HG03097 (cell line): ENCODE measurements at regions not wholly inside any gene's neighbourhood (a gene's known extent, or its start where the extent isn't known, plus 50 kb on each side); places are given as distances from the start of the nearest gene placed in this dataset.
"Not testable (repeated sequence)": the region's sequence is repeated elsewhere in the genome, so short reads cannot be mapped to it uniquely, and the experiment has no call there.

Experiments used
- ATAC-seq: cut with Tn5 transposase; IDR thresholded peaks from one replicate; pipeline ENCODE4 v1.9.1; 2021; ENCODE audit not compliant: unreplicated experiment, low FRiP score

DNA sequence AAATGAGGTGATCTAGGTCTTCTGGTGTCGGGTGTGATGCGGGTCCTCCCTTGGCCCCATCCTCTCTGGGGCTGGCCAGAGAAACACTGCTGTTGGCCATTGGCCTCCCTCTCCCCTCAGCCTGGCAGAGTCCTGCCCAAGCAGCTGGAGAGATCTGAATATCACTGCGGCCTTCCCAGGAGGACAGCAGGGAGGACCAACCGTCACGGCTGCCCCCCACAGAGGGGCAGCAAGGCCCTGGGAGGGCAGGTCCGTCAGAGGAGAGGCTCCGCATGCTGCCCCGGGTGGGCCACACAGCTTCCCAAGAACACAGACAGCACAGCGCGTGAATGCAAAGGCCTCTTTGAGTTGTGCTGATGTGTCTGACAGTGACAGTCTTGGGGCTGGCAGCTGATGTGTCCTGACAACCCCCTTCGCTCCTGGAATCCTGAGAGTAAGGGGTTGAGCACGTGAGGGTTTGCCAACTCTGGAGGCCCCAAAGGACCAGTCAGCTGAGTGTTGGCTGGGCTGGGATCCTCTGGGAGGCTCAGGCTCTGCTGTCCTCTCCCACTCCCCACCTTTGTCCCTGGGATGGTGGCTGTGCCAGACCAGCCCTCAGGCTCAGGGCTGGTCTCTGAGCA is 132.5 kb upstream of the UNC5B start:
- no peak for ATAC-seq

DNA sequence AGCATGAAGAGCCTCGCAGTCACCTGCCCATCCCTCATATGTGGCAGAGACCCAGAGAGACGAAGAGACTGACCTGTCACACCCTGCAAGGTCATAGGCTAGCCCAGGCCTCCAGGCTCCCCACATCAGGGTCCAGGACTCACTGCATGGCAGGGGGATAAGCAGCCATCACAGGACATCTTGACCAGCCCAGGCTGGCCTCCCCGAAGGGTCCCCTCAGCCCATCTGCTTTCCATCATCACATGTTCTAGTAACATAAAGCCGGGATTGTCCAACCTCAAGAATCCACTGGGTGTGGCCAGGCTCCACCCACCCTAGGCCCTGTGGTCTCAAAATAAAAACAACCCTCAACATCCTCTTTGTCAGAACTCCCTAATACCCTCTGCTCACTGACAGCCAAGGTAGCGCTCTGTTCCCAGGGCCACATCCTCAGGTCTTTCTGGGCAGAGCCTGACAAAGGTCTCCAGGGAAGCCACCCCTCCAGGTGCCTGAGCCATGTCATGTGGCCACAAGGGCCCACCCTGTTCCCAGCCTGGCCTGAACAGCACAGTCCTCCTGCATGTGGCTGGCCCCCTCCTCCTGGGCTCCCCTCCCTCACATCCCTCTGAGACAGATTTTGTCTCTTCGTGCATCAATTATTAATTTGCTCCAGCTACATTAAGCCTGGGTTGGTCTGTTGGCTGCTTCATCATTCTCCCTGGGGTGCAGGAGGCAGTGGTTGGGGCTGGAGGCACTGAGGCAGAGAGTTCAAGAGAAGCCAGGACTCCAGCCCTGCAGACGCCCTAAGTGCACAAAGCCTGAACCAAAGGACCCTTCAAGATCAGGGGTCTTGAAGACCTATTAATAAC is 131.8 kb upstream of the UNC5B start:
- ATAC-seq: no peak

DNA sequence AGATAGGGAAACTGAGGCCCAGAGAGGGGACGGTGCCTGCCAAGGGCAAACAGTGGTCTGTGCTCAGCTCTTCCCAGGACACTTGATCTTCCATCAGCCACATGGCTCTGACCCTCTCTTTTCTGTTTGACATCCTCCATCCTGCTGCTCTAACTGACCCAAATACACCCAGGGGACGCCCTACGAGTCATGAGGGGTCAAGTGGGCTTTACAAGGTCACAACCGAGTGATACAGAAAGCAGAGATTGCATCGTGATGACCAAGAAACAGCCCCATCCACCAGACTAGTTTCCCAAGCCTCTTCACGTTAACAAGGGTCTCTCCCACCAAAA is 131.2 kb upstream of the UNC5B start:
- no peak for ATAC-seq

DNA sequence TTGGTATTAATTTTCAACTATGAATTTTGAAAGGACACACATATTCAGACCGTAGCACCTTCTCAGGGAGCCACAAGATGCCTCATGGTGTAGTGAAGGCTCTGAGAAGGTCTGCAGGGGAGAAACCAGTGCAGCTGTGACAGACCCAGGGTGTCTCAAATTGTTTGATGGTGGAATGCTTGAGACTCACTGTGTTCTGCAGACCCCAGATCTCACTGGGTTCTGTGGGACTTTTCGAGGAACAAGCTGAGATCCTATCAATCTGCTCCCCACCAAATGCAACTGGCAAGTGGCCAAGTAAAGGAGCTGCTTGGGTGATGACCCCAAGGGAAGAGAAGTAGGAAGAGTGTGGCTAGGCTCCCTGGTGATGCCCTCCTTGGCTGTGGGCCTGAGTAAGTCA is 130.5 kb upstream of the UNC5B start:
- no peak for ATAC-seq

DNA sequence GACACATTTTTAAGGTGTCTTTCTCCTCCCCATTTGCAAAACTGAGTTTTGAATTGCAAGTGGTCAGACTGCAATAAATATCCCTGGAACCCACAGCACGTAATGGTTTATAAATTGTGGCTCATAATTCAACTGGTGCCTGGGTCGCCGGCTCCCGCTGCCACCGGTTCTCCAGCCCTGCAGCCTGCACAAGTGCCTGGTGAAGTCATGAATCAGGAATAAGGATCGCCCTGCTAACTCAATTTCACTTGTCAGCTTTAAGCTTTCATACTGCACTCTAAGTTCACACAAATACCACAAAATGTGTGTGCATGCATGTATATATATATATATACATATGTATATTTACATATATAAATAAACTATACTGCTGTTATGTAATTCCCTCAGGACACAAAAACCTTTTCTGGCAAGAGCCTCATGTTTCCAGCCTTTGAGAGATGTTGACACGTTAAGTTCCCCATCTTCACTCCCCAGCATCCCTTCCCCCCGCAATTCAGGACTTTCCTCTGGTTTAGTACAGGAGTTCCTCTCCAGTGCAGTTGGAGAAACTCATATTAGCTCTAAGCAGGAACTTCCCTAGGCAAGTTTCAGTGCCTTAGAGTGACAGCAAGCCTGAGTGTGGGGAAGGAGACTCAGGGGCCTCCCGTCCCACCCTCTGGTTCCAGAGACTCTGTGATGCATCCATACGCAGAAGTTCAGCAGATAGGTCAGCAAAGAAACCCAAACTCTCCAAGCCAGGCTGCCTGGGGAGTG is 129.2 kb upstream of the UNC5B start:
- no peak for ATAC-seq

DNA sequence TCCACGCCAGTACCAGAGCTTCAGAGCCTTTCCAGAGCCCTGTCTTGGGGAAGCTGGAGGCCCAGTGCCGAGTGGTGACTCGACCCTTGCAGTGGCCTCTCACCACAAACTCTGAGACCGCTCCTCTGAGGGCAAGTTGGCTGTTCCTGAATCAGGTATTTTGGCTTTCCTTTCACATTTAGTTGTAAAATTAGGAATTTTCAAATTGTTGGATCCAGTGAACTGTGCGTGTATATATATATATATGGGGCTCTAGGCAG is 128.7 kb upstream of the UNC5B start:
- no peak for ATAC-seq

DNA sequence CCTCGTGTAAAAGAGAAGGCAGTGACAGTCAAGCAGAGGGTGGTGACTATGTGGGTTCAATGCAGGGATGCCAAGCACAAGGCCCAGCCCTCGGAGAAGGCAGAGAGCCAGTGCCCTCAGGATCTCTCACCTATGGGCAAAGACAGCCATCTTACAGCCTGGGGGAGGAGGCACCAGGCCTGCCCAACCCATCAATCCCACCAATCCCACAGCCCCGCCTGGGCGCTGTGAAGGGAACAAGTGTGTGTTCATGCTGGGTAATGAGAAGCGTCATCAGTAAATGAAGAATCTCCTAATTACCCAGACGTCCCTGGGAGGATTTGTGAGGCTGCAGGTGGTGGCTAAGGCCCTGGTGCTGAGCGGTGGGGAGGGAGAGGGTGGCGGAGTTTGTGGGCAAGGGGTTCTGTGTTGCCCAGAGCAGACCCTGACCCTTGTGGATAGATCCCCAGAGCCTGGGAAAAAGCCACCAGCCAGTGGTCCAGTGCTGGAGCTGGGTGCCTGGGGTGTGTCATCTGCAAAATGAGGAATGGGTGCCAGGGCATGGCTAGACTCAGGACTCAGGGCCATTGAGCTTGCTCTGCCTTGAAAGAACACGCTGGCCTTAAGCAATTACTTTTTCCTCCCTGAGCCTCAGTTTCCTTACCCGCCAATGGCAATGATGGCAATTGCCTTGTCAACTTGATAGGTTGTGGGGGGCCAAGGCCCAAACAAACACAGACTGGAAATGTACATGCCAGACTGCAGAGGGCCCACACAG is 128.1 kb upstream of the UNC5B start:
- ATAC-seq: no peak

DNA sequence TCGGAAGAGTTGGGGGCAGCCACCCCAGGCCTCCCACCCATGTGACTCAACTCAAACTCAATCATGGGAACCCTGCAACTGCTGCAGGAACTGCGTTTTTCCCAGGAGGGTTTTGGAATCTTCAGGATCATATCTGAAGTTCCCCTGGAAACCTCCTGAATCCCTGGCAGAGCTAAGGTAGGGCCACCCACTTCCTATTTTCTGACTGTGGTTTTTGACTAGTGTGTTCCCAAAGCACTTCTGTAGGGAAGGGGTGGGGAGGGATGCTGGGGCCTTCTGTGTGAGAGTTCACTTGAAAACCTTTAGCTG is 127.6 kb upstream of the UNC5B start:
- ATAC-seq: no peak

DNA sequence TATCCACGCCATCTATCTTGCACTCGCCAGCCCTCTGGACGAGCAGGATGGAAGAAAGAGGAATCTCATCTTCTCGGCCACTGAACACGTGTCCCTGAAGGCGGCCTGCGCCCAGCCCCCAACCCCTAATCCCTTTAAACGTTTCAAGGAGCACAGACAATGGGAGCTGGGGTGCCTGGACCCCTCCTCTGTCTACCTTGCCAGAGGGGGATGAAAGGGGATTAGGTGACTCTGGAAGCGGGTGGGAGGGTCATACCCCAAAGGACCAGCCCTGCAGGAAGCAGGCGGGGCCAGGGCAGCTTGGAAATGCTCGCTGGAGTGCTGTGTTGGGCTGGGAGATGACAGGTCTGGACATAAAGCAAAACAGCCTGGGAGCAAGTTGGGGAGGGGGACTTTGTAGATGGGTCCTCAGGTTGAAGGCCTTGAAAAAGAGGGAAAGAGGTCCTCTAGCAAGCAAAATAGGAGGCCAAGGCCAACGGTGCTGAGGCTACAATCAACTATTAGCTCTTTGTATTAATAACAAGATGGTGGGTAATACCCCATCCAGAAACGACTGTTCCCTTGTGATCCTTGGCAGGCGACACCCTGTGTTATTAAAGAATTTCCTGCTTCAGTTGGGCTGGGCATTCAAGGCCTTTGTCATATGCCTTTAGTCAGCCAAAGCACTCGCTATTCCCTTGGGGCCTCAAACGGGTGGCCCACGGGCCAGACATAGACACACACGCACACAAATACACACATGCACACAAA is 126.5 kb upstream of the UNC5B start:
- ATAC-seq: no peak

DNA sequence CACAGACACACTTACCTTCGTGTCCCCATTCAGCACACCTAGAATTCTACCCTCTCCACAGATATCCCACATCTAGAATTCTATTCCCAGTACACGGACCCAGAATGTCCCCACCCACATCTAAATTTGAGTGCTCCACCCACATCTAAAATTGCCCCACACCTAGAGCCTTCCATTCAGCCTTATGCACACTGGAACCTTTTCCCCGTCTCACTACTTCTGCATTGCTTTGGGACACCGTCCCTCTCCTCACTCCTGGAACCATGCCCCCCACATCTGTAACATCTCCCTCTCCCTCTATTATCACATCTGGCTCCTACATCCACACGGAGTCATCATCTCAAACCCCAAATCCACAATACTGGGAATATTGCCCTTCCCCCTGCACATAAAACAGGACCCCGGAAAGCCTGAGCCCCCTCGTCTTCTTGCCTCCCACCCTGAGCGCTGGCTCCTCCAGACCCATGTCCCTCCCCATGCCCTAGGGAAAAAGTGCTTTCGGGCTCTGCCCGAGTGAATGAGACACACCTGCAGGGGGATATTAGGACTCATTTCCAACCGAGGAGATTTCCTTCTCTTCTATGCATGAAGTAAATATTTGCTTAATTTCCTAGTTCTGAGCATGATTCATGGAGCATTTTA is 125.8 kb upstream of the UNC5B start:
- ATAC-seq: no peak

DNA sequence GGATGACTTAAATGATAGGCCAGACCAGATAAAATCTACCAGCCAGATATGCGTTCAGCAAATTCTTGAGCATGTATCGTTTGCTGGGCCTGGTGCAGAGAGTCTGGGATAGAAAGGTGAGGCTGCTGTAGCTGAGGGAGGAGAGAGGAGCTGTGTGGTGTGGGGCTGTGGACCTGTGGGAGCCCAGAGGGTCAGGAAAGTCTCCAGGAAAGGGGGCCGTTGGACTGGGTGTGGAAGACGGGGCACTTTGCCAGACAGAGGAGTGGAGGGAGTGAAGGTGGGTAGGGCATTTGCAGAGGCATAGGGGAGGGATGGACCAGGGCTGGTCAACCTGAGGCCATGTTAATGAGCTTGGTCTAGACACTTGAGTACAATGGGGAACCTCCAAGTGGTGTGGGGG is 124.7 kb upstream of the UNC5B start:
- ATAC-seq: no peak

DNA sequence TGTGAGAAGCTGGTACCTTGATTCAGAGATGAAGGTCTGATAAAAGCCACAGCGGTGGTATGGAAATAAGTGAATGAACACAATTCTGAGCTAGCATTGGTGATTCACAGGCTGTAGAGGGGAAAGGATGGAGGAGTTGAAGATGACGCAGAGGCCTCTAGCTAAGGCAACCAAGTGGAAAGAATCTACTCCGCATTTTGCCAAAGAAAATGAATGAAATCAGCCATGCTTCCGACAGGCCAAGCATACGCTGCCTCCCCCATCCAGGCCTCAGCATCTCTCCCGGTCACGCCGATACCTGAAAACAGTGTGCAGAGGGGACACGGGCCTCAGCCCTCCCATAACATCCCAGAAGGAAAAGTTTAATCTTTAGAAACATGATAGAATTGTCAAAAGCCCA is 124.3 kb upstream of the UNC5B start:
- no peak for ATAC-seq

DNA sequence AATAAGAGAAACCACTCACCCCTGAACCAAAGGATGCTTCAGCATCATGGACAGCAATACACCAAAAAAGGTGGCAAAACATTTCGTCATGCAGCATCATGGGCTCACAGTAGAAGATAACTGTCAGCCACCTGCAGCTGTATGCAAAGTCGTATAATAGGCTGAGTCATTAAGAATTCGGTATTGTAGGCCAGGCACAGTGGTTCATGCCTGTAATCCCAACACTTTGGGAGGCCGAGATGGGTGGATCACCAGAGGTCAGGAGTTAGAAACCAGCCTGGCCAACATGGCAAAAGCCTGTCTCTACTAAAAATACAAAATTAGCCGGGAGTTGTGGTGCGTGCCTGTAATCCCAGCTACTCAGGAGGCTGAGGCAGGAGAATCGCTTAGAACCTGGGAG is 123.8 kb upstream of the UNC5B start:
- not testable (repeated sequence) for ATAC-seq

DNA sequence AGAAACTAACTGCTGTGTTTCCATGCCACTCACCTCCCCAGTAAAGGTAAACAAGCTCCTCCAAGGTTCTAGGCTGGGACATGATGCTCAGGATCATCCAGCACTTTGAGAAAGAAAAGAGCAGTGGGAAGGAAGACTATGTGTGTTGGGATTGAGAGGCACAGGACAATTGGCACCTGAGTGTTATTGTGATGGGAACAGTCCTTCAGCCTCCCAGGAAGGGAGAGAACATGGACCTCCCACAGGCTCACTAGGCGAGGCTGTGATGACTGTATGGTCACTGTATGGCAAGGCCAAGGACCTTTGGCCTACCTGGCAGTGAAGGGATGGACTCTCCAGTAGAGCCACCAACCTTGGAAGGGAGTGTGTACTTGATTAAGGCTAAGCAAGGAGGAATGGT is 123.2 kb upstream of the UNC5B start:
- no peak for ATAC-seq

DNA sequence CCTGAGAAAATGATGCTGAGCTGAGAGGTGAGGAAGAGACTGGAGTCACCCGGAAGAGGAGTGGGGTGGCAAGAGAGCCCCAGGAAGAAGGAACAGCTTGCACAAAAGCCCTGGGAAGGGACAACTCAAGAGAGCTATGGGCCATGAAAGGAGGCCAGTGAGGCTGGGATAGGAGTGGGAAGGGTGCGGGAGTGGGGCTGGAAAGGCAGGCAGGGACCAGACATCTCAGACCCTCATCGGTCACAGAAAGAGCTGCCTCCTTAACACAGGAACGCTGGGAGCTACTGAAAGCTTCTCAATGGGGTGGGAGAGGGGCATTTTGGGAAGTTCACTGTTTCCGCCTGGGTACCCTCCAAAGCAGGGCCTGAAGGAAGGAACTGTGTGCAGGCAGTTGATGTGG is 122.0 kb upstream of the UNC5B start:
- ATAC-seq: no peak

DNA sequence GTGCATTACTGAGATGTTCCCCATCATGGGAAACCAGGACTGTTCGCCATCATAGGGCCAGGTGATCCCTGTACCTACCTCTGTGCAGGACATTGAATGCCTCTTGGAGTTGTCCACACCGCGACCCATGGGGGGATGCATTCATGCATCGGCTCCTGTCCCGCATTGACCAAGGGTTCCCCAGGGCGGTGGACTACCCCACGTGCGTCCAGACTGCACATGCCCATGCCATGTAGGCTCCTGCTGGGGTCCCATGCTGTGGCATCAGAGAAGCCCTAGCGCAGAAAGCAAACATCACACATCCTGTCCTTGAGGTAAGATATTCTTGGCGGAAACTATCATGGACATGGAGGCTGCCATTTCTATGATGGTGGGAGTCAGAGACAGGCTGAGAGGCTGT is 121.6 kb upstream of the UNC5B start:
- ATAC-seq: no peak

DNA sequence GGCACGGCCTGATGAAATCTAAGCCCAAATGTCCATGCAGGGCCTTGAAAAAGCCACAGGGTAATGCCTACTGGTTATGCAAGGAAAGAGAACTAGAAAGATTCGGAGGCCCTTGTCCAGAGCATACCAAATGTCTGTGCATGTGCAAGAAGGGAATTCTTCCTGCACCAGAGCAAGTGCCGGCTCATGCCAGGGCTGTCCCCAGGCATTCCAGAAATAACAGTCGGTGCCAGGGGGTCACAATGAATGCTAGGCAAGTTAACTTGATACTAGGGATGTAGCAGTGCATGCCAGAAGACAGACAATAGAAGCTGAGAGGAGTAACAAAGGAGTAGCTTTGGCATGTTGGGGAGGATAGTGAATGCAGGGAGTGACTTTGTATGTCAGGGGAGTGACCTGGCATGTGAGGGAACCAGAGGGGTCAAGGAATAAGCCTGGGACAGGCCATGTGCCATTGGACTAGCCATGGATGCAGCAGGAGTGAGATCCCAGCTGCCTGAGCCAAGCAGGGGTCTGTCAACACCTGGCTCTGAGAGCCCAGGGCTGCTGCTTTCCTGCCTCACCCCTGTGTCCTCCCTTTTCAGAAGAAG is 119.5 kb upstream of the UNC5B start:
- ATAC-seq: no peak

DNA sequence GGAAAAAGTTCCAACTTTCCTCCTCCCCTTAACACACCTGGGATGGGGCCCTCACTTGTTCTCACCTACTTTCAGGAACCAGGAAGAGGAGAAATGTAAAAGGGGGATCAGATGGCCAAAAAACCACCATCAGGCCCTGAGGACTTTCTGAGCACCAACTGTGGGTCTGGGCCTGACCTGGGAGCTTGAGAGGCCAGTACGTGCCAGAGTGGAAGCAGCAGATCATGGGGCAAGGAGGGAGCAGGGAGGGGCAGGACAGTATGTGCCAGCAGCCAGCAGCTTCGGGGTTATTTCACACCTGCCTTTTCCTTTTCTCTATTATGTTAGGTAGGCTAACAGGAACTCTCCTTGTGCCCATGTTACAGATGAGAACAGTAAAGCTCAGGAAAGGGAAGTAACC is 118.8 kb upstream of the UNC5B start:
- ATAC-seq: no peak

DNA sequence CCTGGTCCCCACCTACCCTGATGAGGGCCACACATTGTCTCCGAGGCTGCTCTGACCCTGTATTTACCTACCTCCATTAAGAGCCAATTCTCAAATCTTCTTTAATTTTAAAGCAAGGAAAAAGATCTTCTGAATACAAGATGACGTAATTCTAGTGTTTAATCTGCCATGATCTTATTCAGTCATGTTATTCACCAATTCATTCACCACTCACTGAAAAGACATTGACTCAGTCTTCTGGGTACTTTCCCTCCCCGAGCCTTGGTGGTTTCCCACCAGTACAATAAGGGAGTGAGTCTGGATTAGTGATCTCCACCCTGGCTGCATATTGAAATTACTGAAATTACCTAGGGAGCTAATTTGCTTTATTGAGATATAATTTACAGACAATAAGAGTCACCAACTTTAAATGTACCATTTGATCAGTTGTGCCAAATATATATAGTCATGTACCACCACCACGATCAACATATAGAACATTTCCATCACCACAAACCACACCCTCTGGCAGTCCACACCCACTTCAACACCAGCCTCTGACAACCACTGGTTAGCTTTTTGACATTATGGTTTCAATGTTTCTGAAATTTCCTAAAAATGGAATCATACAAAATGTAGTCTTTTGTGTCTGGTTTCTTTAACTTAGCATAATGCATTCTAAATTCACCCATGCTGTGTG is 117.5 kb upstream of the UNC5B start:
- no peak for ATAC-seq
